HG03558 (cell line): ENCODE measurements at regions not wholly inside any gene's neighbourhood (a gene's known extent, or its start where the extent isn't known, plus 50 kb on each side); places are given as distances from the start of the nearest gene placed in this dataset.

Source experiments
- ATAC-seq: cut with Tn5 transposase; IDR thresholded peaks from one replicate; pipeline ENCODE4 v1.9.1; 2021; ENCODE audit warnings: moderate number of reproducible peaks; ENCODE audit not compliant: unreplicated experiment; ENCODE audit errors: extremely low read depth

DNA sequence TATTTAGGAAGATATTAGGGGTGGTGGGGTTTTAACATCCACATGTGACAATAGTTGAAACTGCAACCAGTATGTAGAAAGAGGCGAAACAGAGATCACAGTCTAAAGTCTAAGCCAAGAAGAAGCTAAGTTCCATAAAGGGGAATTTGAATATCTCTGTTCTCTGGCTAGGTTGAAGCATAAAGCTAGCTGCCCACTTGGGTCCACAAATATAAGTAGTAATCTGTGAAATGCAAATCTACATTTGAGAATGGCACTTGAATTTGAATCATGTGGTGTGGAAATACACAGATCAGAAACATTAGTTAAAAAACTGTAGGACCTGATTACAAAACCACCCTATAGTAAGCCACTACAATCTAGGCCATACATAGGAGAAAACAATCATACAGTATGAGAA, 602.1 kb downstream of the LMO4 start:
- ATAC-seq, result no peak

DNA sequence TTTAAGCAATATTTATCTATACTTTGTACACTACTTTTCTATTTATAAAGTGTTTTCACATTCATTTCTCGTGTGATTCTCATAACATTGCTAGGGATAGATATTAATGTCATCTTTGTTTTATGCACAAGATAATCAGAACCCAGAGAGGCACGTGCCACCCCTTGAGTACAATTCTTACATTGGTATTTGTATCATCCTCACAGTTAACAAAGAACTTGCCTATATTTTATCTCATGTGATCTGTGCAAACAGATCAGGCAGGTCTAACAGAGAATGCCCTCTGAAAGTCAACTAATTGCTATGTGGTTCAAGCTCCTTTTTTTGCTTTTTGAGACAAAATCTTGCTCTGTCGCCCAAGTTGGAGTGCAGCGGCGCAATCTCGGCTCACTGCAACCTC, 604.5 kb downstream of the LMO4 start:
- ATAC-seq, result no peak

DNA sequence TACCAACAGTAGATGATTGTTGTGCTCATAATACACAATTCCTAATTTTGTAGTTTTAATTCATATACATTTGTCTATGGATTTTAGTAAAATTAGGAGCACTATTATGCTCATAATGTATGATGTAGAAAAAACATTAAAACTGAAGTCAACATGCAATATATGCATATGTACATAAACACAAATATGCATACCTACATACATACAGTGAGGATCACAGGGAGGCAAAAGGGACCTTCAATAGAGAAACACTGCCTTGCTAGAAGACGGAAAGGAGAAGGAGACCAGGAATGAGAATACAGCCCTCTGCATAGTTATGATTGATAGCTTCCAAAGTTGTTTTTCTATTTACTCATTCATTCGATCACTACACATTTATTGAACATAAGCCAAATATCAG, 606.5 kb downstream of the LMO4 start:
- ATAC-seq, result no peak

DNA sequence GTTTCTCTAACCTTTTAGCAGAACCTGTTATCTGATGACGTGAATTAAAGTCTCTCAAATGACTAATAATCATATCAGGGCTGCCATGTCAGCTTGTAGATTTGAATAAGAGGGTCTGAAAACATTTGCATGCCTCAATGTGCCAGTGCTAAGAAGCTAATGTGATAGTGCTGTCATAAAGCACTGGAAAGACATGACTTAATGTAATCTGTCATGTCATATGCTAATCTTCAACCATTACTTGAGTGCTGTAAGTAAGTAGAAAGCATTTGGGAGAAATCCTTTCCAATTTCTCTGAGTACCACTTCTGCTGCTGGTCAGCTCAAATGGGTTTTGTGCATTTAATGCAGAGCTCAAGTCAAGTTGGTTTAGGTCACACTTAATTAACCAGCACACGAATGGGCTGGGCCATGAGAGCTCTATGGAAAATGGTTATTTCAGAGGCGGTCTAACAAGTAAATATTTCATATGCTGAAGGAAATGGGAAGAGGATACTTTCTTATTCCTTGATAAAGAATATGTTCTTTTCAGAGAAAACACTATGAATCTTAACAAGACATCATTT, 609.2 kb downstream of the LMO4 start:
- ATAC-seq, result no peak

DNA sequence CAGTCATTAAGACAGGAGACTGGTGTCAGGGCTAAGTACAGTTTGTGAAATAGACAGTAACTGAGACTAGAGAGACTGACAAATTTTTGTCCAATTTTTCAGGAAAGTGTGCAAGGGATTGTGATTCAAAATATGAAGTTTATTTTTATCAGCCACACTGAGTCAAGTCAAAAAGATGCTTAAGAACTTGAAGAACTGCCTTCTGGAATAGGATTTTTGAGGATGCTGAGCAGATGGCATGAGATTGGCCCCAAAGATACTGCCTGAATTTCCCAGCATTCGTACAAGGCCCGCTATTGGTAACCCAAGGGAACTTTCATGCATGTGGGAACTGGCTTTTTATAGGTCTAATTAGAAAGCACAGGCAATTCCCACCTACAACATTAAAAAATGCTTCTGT, 610.0 kb downstream of the LMO4 start:
- ATAC-seq, result no peak

DNA sequence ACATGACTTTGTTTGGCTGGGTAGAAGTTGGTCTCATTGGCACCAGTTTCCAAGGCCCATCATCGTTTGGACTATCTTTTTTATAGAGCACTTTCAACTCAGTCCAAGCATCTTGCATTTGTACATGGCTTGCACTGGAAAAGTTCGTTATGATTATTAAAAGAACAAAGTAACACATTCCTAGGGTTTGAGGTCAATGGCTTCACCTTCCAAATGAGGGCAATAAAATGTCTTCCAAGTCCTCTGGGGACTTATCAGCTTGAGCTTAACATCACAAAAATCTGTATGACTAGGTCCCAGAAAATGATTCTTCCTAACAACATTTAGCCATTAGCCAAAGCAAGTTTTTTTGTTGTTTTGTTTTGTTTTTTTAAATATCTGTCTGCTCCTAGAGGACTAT, 610.8 kb downstream of the LMO4 start:
- no peak for ATAC-seq

DNA sequence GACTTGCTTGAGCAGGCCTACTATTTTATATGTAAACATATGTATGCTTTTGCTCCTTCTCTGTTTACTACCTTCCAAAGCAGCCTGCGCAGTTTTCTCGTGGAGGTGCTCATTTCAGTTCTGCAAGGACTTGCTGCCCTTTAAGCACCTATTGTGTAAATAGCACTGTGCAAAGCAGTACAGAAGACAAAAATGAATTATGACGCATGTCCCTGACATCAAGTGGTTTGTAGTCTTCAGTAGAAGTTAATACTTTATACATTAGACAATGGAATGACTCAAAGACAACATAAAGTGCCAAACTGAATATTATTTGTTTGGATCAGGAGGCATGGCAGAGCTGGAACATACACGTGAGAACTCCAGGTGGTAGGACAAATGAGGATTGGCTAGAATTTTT, 611.7 kb downstream of the LMO4 start:
- no peak for ATAC-seq

DNA sequence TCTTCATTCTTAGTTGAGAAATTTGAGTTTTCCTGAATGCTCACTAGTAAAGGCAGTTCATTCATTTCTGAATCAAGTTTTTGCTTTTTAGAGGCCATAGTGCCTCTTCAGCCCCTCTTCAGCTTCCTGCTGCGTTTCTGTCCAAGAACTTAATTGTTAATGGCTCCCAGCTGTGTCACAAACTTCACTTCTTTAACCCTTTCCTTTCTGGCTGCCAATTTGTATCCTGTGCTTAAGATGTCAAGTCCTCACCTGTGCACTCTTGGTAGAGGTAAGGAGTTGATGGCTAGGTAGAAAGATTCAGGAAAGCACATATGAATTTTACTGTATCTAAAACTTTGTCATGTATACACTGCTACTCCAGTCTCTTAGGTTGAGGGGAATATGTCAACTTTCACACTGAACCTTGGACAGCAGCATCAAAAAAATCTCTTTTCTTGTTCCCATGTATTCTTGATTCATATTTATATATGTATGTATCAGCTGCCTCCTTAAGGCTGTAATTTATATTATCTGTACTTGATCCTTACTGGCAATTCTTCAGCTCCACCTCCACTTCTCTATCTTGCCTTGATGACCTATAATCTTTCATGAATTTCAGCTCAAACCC, 612.8 kb downstream of the LMO4 start:
- ATAC-seq, result no peak

DNA sequence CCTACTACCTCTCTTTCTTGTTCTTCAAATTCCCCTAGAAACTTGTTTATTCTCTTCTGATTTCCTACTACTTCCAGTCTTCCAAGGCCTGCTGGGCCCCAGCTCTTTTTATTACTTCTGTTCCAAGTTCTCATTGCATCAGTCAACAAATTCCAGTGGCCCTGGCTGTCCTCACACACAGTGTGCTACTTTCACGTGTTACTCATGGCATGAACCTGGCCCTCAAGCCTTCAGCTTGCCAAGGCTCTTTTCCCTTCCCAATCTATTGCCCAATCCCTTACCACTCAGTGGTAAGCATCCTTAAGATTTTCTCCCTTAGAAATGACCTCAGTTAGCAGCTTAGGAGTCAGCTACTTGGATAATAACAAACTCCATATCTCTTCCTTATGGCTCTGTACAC, 613.5 kb downstream of the LMO4 start:
- no peak for ATAC-seq

DNA sequence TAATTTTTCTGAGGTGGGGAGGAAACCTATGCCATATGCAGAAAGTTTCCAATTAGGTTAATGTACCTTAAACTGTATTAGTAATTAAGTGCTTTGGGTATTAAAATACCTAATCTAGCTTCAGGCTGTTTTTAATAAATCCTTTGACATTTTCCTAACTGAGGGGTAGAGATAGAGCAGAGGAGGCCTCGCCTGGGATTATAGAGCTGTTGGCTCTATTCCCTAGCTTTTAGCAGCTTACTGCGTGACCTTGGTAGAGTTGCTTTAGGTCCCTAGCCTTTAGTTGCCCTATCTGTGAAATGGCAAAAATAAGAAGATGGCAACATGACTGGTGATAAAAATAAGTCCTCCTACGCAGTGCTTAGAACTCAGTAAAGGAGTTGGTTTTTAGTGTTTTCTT, 621.0 kb downstream of the LMO4 start:
- ATAC-seq, result no peak

DNA sequence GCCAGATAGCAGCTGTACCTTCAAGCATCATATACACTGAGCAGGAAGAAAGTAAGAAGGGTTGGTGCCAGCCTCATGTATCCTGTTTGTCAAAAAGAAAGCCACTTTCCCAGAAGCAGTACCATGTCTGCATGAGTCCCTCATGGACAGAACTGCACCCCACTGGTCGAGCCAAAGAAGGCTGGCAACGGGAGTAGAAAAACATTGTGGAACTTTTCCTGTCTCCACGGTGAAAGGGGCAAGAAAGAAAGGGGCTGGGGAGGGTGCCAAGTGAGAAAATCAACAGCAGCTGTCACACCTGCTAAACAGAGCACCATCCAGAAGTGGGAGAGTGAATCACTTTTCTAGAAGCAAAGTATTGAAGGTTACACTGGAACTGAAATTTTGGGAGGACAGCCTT, 621.7 kb downstream of the LMO4 start:
- no peak for ATAC-seq

DNA sequence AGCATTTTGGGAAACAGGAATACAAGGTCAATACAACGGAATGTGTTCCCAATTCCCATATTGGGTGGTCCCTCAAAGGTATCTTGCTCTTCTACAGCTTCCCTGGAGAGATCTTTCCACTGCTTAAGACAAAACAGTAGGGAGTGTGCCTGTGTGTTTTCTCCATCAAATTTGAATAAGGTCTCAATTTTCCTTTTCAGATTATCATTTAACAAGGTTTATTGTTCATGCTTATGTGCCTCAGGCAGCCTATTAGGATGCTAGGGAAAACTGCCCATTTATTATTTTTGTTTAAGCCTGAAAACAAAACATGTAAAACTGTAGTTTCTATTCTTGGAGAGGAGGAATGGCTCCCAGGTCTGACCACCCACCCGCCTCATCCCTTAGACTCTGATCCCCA, 622.7 kb downstream of the LMO4 start:
- ATAC-seq, result no peak

DNA sequence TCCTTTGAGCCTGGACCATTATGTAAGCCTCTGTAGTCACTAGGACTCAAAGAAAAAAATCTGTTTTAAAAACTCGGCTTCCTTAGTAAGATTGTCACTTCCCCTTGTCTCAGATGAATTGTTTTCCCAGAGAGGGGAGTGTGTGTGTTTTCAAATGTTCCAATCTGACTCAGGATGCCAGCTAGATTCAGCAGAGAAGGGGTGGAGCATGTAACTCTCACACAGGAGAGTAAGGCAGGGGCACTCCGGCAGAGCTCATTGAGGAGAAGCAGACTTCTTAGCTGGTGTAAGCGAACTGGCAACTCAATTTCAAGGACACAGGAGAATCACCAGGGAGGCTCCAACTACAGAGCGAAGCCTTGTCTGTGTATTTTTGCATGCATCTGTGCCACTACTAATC, 623.2 kb downstream of the LMO4 start:
- ATAC-seq, result no peak

DNA sequence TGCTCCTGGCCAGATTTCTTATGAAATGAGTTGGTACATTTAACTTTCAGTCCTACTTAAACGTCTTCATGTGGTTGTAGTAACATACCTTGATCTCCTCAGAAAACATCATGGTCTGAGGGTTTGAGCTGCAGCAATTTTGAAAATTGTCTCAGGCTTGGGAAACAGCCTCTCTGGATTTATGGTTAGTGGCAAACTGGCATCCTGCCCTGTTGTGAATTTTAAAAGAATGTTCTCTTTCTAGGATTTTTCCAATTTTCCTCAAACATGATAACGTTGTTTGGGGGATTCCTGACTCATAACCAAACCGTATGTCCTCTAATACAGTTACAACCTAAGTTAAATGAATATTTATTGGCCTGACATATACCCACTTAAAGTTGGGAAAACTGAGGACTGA, 624.4 kb downstream of the LMO4 start:
- no peak for ATAC-seq

DNA sequence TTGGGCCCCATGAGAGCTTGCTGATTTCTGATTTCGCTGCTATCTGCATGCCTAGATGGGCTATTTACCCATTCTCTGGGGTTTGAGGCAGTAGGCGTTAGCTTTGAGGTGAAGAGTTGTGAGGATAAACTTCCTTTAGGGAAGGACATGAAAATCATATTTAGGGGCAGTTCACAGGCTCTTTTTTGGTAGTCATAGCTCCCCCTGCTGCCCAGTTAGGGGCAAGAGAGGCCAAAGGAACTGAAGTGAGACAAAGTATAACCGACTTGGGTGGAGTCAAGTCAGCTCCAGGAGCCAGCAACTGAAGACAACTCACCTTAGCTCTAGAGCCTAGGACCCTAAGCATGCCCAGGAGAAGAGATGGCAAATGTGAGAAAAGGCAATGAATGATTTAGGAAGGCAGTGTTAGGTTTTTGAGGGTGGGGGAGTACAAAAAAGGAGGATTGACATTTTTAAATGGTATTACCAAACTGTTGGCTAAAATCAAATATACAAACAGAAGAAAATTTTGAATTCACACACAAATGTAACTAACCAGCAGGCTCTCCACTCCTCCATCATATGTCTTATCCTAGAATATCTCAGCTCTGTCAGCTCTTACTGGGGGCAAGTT, 625.2 kb downstream of the LMO4 start:
- no peak for ATAC-seq

DNA sequence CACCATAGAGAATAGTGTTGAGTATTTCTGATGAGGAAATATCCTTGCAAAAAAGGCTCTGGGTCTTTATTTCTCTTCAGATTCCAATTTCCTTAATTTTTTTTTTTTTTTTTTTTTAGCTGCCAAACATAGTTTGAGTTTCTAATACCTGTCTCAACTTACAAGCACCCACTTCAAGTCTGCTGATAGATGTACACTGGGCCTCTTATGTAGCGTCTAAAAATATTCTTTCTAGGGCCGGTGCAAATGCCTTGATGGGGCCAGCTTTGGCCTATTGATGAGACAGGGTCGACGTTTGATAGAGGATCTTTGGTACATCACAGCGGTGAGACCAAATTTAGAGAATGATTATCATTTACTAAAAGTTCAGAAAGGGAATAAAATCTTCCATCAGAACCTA, 626.4 kb downstream of the LMO4 start:
- ATAC-seq, result no peak

DNA sequence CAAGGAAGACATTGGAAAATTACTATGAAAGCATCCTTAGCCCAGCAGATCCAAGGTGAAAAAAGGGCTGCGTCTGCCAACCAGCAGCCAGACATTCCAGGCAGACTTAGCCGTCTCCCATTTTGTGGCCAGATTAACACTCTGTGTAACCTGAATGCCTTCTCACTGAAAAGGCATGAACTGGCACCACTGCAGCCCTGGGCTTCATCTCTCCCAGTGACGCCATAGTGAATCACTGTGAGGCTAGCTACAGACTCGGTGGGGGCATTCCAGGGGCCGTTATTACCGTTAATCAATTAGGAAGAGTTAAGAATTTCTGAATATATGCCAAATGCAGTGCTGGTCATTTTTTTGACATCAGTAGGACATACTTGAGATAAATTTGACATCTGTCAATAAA, 627.4 kb downstream of the LMO4 start:
- ATAC-seq, result no peak

DNA sequence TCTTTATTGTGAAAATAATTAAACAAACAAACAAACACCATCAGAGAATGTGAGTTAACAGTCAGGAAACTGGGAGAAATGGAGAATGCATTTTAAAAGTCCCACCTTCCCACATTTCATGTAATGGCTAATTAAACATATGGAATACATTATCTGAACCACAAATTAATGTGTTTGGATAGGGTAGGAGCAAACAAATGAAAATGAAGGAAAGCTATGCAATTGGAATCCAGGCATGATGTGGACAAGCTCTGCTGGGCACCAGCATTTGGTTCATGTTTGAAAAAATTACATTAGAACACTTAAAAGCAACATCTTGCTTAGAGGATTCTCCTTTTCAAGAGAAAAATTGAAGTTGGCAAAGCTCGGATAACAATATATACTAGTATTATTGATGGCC, 628.1 kb downstream of the LMO4 start:
- no peak for ATAC-seq

DNA sequence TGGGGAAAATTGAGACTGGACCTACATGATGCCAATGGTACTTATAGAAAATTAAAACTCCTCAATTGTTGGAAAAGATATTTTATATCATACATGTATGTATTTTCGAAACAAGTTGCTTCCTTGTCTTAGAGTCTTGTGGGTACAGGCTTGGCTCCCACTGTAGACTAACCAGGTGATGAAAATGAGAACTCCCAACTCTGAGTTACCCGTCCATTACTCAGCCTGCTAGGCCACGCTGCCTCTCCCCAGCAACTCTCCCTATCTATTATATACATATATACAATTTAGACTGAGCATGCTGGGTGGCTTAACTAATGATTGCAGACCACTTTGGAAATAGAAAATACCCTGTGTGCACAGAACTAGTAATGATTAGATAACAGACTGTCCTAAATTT, 628.7 kb downstream of the LMO4 start:
- ATAC-seq, result no peak

DNA sequence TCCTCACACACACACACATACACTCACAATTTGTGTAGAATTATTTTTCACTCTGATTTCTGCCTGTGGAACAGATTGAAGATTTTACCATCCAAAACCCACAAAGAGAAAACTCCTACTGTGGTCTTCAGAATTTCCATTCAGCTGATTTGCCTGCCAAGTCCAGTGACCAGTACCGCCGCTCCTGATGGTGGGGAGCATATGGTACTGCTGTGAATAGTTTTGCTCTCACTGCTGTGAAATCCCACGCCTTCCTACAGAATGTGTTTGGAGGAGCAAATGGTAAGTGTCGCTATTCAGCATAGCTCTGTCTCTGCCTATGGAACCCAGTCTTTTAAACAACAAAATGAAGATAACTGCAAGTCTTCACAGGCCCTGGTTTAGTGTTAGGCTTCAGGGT, 629.5 kb downstream of the LMO4 start:
- no peak for ATAC-seq

DNA sequence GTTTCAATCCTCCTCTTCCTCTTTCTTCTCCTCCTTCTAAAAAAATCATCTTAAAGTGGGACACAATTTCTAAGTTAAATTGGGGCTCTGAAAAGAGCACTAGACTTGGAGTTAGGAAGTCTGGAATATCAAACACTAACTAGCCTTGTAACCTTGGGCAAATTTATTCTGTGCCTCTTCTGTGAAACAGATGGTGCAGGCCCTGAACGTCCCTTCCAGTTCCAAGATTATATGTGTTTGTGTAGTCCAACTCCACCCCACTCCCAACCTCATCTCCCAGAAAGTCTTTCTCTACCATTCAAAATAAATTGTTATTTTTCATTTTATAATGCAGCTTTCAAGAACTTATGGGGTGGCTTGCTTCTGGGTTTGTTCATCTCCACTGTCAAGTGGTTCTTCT, 630.0 kb downstream of the LMO4 start:
- no peak for ATAC-seq

DNA sequence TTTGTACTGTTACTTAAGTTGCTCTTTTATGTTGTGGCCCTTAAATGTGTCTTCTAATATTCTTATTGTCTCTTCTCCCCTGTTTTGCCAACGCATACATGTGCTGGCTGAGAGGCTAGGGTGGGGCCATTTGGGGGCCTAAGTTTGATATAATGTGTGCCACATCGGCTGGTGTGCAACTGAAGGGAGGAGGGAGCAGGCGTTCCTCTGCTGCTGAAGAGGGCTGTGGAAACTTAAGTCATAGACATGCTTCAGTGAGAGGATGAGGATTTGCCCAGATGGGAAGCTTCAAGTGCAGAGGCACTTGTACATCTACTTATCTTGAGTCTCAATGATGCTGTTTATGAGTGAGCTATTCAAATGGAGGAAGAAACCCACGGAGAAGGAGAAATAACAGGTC, 630.6 kb downstream of the LMO4 start:
- ATAC-seq, result no peak
